ENCODE measurements at regions not wholly inside any gene's neighbourhood (a gene's known extent, or its start where the extent isn't known, plus 50 kb on each side); places are given as distances from the start of the nearest gene placed in this dataset.
A peak's percentile ranks its signal among the peaks of the same experiment; 100 is the strongest.

- Mint-ChIP-seq H3K9me3 (ENCODE audit: low read depth) (no peaks in the 10 kb centered on the region), H3K4me1 (ENCODE audit: low read depth) (peaks cover 83% of the 10 kb centered on the region), H3K27ac (ENCODE audit: unreplicated experiment) (no peak overlapping the region), H3K36me3 (ENCODE audit: low read depth) (no peaks in the 10 kb centered on the region), H3K27me3 (ENCODE audit: low read depth) (no peaks in the 10 kb centered on the region), H3K4me3 (ENCODE audit: unreplicated experiment) (no peak overlapping the region)
- no peak for TF ChIP-seq CTCF (IDR thresholded peaks at IDR 0.05)
- DNase-seq (ENCODE audit: low spot score), result no peak
Measured at GRCh38 chr14:76923431-76924370, 97.5 kb downstream of the LRRC74A start.

- H3K9me3 Mint-ChIP-seq (ENCODE audit: low read depth), result no peaks in the 10 kb centered on the region
- H3K27ac Mint-ChIP-seq (ENCODE audit: unreplicated experiment), result peak overlapping the region; percentile 93
- no peak for TF ChIP-seq CTCF (IDR thresholded peaks at IDR 0.05)
- no peaks in the 10 kb centered on the region for H3K27me3 Mint-ChIP-seq (ENCODE audit: low read depth)
- no peaks in the 10 kb centered on the region for H3K36me3 Mint-ChIP-seq (ENCODE audit: low read depth)
- no peak for DNase-seq (ENCODE audit: low spot score)
- H3K4me1 Mint-ChIP-seq (ENCODE audit: low read depth), result peaks cover 83% of the 10 kb centered on the region
- H3K4me3 Mint-ChIP-seq (ENCODE audit: unreplicated experiment), result peak overlapping the region; percentile 7
Measured at GRCh38 chr14:76922584-76922983, 96.4 kb downstream of the LRRC74A start.

GRCh38 chr14:76922092-76922491 is 95.9 kb downstream of the LRRC74A start:
- Mint-ChIP-seq H3K27ac (ENCODE audit: unreplicated experiment) (peak overlapping the region; percentile 93), H3K27me3 (ENCODE audit: low read depth) (no peaks in the 10 kb centered on the region), H3K4me1 (ENCODE audit: low read depth) (peaks cover 83% of the 10 kb centered on the region), H3K4me3 (ENCODE audit: unreplicated experiment) (no peak overlapping the region), H3K9me3 (ENCODE audit: low read depth) (no peaks in the 10 kb centered on the region), H3K36me3 (ENCODE audit: low read depth) (no peaks in the 10 kb centered on the region)
- no peak for TF ChIP-seq CTCF (IDR thresholded peaks at IDR 0.05)
- DNase-seq (ENCODE audit: low spot score), result no peak

- no peak for TF ChIP-seq CTCF (IDR thresholded peaks at IDR 0.05)
- Mint-ChIP-seq H3K27me3 (ENCODE audit: low read depth) (no peaks in the 10 kb centered on the region), H3K36me3 (ENCODE audit: low read depth) (no peaks in the 10 kb centered on the region), H3K4me1 (ENCODE audit: low read depth) (peaks cover 86% of the 10 kb centered on the region), H3K27ac (ENCODE audit: unreplicated experiment) (peak overlapping the region; percentile 99), H3K4me3 (ENCODE audit: unreplicated experiment) (no peak overlapping the region), H3K9me3 (ENCODE audit: low read depth) (no peaks in the 10 kb centered on the region)
- DNase-seq (ENCODE audit: low spot score), result no peak
Measured at GRCh38 chr14:76921088-76921399, 94.8 kb downstream of the LRRC74A start.

GRCh38 chr14:76920331-76921087 is 94.3 kb downstream of the LRRC74A start:
- Mint-ChIP-seq H3K27me3 (ENCODE audit: low read depth) (no peaks in the 10 kb centered on the region), H3K36me3 (ENCODE audit: low read depth) (no peaks in the 10 kb centered on the region), H3K4me3 (ENCODE audit: unreplicated experiment) (peak overlapping the region; percentile 12), H3K9me3 (ENCODE audit: low read depth) (no peaks in the 10 kb centered on the region), H3K27ac (ENCODE audit: unreplicated experiment) (peak overlapping the region; percentile 99), H3K4me1 (ENCODE audit: low read depth) (peaks cover 88% of the 10 kb centered on the region)
- TF ChIP-seq CTCF (IDR thresholded peaks at IDR 0.05), result no peak
- DNase-seq (ENCODE audit: low spot score), result no peak

All from chondrocyte (in vitro differentiated cells).